SHP77 treated with DMSO at 0.1 percent for 48 hours (cell line): ENCODE measurements at regions not wholly inside any gene's neighbourhood (a gene's known extent, or its start where the extent isn't known, plus 50 kb on each side); places are given as distances from the start of the nearest gene placed in this dataset.

ENCODE experiments used
- DNase-seq: peaks from one replicate; lab custom pipeline; 2025; lab: John Stamatoyannopoulos, UW

DNA sequence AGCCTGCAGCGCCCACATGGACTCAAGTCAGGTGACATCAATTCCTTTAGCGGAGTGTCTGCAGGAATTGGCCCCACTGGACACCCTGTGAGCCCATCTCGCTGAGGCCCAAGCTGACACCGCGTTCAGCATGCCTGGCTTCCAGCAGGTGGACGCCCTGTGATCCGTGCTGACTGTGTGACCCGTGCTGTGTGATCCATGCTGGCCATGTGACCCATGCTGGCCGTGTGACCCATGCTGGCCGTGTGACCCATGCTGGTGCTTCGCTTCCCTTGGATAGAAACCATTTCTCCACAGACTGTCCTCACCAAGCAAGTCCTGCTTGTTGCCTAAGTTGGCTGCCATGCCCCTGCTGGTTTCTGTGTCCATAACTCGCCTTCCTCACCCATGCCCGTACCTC, 392.1 kb downstream of the BRD1 start:
- DNase-seq, result no peak

DNA sequence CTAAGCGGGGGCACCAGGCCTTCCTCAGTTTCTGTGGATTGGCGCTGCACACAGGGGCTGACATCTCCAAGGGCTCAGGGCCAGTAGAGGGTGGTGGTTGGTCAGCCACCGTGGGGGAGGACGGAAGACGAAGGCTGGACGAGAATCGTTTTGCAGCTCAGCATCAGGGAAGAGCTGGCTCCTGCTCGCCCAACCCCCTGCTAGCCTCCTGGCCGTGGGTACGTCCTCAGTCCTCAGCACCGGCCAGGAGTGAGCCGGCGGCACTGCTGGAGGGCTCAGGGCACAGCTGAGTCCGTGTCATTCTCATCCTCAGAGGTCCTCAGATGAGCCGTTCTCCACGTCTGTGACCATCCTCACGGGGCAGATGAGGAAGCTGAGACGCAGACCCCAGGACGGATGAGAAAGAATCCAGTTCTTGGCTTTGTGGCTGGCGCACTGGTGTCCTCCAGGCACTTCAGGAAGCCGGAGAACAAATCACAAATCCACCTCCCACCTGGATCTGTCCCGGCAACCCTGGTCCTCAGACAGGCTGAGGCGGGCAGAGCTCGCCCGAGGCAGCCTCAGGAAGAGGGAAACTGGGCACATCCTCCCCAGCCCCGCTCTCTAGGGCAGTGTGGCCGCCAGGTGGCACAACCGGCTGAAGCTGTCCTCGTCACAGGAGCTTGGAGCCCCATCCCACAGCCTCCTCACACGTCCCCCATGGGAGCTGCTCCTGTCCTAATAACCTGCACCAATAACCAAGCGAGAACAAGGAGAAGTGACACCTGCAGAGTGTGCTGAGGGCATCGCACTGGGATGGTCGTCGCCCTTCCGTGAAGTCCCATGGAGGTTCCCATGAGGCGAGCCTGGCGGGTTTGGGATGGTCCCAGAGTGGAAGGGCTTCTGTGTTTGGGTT, 393.7 kb downstream of the BRD1 start:
- no peak for DNase-seq

DNA sequence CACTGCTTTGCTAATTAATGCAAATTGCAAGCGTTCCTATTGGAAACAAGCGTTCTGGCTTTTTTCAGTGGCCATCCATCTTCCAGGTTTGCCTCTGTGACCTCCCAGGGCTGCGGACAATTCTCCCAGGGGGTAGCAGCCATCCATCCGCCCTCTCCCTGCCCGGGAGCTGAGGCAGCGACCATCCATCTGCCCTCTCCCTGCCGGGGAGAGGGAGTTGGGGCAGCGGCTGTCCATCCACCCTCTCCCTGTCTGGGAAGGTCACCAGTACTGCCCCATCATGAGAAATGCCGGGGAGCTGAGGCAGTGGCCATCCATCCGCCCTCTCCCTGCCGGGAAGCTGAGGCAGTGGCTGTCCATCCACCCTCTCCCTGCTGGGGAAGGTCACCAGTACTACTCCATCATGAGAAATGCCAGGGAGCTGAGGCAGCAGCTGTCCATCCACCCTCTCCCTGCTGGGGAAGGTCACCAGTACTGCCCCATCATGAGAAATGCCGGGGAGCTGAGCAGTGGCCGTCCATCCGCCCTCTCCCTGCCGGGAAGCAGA, 394.7 kb downstream of the BRD1 start:
- DNase-seq, result no peak

DNA sequence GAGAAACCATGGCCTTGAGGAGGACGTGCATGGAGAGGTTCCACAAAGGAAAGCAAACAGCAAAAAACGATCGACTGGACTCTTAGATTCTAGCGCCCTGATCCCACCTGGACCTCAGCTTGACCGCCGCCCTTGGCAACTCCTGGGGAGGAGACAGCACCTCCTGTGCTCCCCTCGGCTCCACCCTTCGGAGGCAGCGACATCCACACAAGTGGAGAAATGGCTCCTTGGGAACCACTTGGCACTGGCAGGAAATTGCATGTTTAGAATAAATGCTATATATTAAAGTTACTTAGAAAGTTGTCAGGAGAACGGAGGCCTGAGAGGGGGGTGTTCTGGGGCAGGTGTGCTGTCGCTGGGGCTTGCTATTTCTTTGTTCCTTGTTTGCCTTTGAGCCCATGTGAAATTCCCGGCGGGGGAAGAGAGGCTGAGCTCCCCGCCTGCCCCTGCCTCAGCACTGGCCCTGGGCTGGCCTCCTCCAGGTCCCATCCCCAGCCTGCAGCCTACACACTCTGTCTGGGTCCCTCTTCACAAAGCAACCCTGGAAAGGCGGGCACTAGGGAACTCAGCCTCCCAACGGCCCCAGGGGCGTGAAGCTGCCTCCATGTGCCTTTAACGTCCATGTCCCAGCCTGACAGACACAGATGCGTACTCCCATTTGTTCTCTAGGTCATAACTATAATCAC, 395.3 kb downstream of the BRD1 start:
- no peak for DNase-seq

DNA sequence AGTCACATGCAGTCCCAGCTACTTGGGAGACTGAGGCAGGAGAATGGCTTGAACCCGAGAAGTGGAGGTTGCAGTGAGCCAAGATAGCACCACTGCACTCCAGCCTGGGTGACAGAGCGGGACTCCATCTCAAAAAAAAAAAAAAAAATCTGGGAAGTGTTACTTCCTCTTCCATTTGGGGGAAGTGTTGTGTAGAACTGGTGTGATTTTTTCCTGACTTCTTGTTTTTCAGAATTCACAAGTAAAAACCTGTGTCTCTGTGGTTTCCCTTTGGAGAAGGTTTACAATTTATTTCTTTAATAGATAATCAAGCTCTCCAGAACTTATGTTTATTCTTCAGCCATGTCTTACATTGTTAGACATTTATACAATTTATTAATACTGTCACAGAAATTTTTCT, 396.1 kb downstream of the BRD1 start:
- DNase-seq, result no peak

DNA sequence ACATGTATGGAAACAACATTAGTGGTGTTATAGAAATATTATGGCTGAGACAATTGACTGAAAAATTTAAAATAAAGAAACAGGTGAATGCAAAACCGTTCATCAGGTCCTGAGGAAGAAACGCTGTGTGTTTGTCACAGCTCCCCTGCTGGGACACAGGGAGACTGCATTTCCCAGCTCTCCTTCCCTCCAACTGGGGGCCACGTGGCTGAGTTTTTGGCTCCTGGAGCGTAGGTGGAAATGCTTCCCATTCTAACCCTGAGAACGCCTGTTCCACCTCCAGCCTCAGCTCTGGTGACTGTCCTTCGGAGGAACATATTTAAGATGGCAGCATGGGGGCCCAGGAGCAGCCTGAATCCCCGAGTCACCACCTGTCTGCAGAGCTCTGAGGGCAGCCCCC, 398.6 kb downstream of the BRD1 start:
- no peak for DNase-seq

DNA sequence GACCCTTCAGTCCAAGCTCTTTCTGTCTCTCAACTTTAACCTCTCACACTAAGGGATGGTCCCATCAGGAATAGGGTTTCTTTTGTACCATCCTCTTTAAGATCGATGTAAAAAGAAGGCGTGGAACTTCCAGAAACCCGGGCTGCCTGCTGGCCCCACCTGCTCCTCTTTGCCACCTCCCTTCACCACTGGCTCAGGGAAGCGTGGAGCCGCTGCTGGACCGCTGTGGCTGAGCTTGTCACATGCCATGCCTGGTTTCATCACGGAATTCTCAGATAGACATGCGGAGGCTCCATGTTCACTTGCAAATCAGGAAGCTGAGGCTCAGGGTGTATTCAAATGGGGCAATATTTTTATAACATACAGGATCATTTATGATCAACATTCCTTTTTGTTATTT, 399.7 kb downstream of the BRD1 start:
- no peak for DNase-seq

DNA sequence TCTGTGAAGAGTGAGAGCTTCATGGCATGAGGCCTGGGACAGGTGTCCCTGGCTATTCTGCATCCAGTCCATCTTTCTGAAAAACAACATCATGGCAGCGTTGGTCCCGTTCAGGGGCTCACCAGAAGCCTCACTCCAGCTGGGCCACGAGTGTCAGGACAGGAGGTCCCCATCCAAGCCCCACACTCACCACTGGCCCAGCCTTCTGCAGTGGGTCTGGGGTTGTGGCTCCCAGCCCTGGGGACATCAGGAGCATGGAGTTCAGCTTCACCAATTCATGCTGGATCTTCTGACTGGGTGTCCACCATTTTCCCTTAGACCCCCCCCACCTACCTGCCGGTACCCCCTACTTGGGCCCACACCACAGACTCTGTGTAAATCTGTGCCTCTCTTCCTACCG, 400.3 kb downstream of the BRD1 start:
- DNase-seq, result no peak

DNA sequence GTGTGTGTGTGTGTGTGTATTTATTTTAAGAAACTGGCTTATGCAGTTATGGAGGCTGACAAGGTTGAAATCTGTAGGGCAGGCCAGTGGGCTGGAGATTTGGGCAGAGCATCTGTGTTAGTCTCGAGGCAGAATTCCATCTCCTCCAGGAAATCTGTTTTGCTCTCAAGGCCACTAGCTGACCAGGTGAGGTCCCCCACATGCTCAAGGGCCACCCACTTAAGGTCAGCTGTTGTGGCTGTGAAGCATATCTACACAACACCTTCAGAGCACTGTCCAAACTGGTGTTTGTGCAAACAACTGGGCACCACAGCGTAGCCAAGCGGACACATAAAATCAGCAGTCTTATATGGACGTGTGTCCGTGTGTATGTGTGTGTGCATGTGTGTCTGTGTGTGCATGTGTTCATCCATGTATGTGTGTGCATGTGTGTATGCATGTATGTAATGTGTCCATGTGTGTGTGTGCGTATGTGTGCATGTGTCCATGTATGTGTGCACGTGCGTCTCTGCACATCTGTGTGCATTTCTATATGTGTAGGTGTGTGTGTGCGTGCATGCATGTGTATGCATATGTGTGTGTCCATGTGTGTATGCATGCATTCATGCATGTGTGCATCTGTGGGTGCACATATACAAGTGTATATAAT, 400.9 kb downstream of the BRD1 start:
- no peak for DNase-seq

DNA sequence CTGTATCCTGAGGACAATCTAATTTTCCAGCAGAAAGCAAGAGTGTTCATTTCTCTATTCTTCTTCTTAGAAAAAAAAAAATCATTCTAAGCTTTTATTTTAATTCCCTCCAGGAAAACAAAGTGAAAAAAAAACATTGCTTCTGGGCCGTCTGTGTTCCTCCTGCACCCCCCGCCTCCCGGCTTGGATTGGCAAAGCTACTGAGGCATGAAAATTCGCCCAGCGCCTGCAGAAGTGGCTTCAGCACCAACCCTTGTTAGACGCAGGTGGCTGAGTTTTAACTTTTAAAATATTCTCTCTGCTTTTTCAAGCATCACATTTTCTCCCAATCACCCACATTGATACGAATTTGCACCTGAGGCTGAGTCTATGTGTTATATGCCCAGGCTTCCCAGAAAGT, 401.6 kb downstream of the BRD1 start:
- DNase-seq, result no peak

DNA sequence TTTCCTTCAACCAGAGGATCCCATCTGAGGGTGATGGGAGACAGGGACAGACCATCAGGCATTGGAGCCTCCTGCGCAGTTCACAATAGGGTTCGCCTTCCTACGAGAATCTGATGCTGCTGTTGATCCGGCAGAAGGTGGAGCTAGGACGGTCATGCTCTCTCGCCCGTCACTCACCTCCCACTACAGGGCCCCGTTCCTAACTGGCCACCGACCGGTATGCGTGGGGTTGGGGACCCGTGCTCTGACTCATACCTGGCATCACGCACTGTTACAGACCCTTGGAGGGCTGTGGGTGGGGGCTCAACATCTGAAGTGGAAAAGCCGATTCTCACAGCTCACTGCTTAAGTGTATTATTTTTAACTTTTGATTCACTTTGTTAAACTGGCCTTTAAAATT, 402.3 kb downstream of the BRD1 start:
- no peak for DNase-seq

DNA sequence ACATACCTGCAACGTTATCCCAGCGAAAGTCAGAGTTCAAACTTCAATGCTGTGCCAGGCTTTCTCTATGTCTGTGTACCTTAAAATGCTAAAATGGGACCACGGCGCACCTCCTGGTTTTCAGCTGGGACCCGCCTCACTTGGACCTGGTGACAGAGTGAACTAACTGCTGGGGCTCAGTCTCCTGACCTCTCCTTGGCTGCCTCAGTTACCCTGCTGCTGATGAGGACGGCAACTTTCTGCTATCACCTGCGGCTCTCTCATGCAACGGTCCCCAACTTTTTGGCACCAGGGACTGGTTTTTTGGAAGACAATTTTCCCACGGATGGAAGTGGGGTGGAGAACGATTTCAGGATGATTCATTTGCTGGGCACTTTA, 402.8 kb downstream of the BRD1 start:
- DNase-seq, result no peak

DNA sequence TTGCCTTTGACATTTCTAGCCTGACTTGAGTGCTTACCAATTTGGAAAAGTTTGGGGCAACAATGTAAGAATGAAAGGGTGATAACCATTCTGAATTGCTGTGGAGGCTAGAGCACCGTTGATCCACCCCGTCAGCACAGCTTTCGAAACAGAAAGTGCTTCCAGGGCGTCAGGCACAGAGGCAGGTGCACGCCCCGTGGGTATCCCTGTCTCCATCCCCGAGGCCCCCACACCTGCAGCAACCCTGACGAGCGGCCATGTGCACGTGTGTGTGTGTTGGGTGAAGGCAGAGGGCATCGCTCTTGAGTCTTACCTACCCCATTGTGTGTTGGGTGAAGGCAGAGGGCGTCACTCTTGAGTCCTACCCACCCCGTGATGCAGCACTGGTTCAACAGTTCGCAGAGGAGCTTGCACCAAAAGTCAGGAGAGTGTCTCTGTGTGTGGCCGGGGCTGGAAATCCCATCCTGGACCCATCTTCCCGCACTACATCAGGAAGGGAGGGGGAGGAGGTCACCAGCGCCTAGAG, 404.5 kb downstream of the BRD1 start:
- no peak for DNase-seq

DNA sequence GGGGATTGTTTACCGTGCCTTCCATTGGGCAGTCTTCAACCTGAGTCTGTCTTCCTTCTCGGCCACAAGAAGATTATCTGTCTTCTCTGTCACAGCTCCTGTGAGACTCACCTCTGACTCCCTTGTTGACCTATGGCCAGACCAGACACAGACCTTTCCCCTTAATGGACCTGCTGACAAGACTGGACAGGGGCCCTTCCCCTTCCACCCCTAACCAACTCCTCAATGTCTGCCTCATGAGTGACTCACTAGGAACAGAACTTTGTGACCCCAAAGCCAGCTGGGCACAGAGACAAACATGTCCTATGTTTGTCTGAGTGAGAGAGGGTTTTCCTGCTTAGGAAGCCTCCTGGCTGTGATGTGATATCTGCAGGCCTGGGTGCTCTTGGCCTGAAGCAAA, 405.0 kb downstream of the BRD1 start:
- no peak for DNase-seq

DNA sequence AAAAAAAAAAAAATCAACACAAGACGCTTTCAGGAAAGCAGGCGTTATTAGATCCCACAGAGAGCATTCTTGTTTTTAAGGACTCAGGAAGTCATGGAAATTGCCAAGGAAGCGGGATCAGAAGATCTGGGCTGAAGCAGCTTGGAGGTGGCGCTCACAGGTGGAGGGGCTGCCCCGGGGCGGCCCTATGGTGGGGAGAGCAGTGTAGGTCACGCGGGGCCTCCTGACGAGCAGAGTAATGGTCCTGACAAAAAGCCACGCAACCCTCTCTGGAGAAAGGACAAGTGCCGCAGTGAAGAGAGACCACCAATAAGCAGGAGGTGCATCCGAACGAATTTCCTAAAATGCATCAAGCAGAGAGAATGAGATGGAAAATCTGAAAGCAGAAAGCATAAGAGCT, 407.0 kb downstream of the BRD1 start:
- no peak for DNase-seq

DNA sequence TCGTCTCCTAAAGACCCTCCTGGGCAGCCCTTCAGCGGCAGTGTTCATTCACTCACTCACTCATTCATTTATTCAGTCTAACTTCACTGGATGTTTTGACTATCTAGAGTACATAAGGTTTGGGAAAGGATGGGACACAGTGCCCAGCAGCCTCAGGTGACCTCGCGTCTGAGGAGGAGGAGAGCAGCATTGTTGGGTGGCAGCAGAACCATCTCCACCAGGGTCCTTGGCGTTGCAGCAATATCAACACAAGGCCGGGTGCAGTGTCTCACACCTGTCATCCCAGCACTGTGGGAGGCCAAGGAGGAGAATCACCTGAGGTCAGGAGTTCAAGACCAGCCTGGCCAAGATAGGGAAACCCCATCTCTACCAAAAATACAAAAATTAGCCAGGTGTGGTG, 408.0 kb downstream of the BRD1 start:
- DNase-seq, result no peak

DNA sequence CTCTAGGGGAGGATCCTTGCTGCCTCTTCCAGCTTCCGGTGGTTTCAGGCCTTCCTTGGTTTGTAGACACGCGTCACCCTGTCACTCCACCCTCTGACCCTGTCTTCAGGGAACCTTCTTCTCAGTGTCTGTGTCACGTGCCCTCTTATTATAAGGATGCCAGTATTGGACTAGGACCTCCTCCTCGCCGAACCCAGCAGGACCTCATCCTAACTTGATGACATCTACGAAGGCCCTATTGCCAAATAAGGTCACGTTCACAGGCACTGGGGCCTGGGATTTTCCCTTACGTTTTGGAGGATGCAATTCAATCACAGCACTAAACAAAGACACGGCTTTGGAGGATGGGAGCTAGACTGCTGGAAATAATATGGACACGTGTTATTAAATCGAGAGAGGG, 408.7 kb downstream of the BRD1 start:
- DNase-seq, result no peak

DNA sequence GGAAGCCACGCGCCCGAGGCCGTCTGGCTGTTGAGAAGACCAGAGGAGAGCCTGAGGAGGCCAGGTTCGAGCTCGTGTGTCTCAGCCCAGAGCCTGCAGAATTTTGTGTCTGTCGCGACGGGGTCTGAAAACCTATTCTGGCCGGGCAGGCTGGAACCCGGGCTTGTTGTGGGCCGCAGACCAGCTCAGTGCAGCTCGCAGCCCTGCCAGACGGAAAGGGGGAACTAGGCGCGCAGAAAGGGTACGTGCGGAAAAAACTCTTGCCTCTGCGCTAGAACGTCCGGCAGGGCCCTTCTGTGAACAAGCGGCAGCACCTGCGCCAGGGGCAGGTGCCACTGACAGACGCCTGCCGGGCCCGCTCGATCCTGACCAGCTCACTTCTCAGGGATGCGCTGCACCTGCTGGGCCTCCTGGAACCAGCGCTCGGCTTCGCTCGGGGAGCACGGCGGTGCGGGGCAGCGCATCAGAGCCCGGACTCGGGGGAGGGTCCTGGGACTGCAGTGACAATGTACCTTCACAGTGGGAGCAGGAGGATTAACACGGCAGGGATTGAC, 409.3 kb downstream of the BRD1 start:
- no peak for DNase-seq

DNA sequence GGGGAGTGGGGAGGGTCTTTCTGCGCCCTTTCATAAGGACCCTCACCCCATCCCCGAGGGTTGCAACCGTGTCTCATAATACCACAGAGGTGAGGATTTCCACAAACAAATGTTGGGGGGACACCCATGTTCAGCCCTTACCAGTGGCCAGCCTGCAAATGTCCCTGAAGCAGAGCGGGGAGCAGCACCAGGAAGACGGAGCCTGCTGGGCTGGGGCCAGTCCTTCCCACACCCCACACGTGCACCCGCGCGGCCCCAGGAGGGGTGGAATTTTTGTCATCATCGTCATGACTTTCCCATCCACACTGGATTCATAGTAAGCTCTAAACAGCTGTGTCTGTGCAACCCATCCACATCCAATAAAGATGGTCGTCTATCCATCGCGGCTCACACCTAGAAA, 409.8 kb downstream of the BRD1 start:
- DNase-seq, result no peak

DNA sequence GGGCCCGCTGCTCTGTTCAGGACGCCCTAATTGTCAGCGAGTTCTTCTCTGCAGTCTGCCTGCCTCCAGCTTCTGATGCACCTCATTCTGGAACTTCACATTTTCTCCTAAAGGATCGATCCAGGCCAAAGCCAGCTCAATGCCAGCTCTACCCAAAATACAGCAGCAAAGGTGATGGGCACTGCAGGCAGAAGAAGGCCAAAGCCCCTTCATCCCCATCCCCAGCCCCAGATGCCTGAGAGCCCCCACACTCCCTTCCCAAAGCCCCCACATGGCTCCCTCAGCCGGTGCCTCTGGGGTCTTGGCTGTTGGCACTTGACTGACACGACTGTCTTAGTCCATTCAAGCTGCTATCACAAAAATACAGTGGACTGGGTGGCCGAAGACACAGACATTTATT, 410.3 kb downstream of the BRD1 start:
- no peak for DNase-seq

DNA sequence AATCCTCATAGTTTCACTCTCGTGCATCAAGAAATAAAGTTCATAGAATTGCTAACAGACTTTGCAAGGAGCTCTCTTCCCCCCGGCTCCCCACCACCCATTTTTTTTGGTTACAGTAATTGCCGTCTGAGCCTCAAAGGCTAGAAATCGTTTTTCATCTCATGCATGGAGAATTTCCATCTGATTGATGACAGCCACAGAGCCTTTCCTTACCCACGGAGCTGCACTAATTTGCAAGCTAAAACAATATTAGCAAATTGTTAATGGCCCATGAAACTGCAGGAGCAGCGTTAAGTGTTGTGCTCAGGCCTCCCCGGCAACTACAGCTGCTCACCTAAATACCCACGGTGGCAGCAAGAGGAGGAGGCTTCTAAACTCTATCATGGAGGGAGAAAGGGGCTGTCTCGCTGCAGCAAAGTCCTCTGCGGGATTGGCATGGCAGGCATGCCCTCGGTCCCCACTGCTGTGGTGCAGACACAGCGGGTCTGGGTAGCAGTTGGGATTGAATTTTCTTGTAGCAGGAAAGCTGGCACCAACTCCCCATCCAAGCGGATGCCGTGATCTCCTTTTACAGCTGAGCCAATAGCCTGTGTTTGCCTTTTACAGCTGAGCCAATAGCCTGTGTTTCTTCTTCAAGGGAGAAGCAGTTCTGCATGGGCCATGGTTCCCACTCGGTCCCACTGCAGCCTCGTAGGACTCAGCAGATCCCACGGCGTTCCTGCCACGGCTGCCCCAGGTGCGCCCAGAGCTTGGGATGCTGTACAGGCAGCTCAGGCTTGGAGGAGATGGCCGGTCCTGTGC, 412.3 kb downstream of the BRD1 start:
- peak; percentile 88 for DNase-seq

DNA sequence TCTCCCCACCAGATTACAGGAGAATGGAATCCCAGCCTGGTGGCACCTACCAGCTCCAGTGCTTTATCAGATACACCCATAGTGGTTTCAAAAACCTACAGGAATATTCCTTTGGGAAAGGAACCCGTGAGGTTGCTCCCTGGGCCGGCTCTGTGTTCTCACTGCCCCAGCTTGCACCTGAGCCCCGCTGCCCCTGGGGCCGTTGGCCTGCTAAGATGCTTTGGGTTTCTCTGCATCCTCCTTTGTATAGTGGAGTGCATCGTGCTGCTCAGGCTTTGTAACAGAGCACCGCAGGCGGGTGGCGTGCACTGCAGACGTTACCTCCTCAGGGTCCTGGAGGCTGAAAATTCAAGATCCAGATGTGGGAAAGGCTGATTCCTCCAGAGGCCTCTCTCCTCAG, 414.1 kb downstream of the BRD1 start:
- no peak for DNase-seq
